ENCODE measurements at regions not wholly inside any gene's neighbourhood (a gene's known extent, or its start where the extent isn't known, plus 50 kb on each side); places are given as distances from the start of the nearest gene placed in this dataset.

DNA sequence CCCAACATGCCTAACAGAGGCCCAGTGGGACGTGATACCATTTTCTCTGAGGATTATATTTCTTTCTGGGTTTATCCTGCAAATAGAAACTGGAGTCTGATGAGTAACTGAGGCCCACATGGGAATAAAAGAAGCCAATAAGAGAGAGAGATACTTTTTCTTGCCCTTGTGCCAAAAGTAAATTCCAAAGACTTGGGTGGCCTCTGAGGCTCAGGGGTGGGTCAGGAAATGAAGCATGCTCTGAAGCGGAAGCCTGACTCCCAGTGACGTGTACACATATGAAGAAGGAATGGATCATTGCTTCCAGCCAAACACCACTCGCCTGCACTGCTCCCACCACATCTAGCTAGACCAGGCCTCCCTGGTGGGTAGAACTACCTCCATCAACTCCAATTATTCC lies 273.6 kb upstream of the NCKAP5 start:
- DNase-seq (ENCODE audit: low read depth) = peak; percentile 84
- no peak overlapping the region for H3K4me3 ChIP-seq (ENCODE audit: low read depth, low read length)
- H3K27me3 ChIP-seq (ENCODE audit: control insufficient read depth, insufficient read depth, low read length) = no peaks in the 10 kb centered on the region
- H3K36me3 ChIP-seq (ENCODE audit: control insufficient read depth, insufficient read depth, low read length) = no peaks in the 10 kb centered on the region
- no peak for TF ChIP-seq CTCF (IDR thresholded peaks at IDR 0.05; ENCODE audit: insufficient read depth, low read length, poor library complexity, severe bottlenecking)

DNA sequence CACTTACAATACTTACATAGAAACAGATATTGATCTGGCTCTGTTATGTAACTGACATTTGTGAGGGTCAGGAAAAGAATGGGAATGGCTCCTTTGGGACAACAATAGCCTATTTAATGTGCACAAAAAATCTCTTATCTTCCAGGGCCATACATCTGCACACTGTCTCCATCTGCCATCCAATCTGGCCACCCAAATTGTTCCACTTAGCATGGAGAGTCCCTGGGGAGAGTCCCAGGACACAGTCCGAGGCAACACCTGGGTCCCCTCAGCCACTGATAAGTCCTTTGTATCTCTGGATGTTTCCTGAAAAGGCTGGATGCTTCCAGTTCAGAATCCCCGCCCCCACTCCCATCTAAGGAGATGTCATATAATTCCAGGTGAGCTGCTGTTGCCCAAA lies 274.2 kb upstream of the NCKAP5 start:
- no peaks in the 10 kb centered on the region for H3K27me3 ChIP-seq (ENCODE audit: control insufficient read depth, insufficient read depth, low read length)
- H3K4me3 ChIP-seq (ENCODE audit: low read depth, low read length) = no peak overlapping the region
- DNase-seq (ENCODE audit: low read depth) = no peak
- no peaks in the 10 kb centered on the region for H3K36me3 ChIP-seq (ENCODE audit: control insufficient read depth, insufficient read depth, low read length)
- no peak for TF ChIP-seq CTCF (IDR thresholded peaks at IDR 0.05; ENCODE audit: insufficient read depth, low read length, poor library complexity, severe bottlenecking)

- H3K27me3 ChIP-seq (ENCODE audit: control insufficient read depth, insufficient read depth, low read length) = no peaks in the 10 kb centered on the region
- H3K36me3 ChIP-seq (ENCODE audit: control insufficient read depth, insufficient read depth, low read length) = no peaks in the 10 kb centered on the region
- no peak overlapping the region for H3K4me3 ChIP-seq (ENCODE audit: low read depth, low read length)
- no peak for DNase-seq (ENCODE audit: low read depth)
- TF ChIP-seq CTCF (IDR thresholded peaks at IDR 0.05; ENCODE audit: insufficient read depth, low read length, poor library complexity, severe bottlenecking) = no peak
Measured at GRCh38 chr2:133843091-133843490, 274.8 kb upstream of the NCKAP5 start.

DNA sequence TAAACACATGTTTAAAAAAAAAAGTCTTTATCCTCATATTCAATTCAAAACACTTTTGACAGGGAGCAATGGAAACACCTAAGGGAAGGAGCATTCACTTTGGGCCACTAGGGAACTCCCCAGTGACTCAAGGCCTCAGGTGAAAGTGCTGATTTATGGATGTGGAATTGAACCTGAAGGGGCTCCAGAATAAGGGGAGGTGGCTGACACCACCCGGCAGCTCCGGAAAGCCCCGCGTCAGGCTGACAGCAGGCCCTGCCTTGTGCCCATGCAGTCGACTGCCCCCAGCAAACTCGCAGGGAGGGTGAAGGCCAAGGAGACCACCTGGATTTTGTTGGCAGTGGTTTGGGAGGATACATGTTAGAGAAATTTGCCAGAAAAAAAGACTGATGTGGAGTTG lies 275.3 kb upstream of the NCKAP5 start:
- no peak for DNase-seq (ENCODE audit: low read depth)
- no peak for TF ChIP-seq CTCF (IDR thresholded peaks at IDR 0.05; ENCODE audit: insufficient read depth, low read length, poor library complexity, severe bottlenecking)
- Histone ChIP-seq H3K4me3 (ENCODE audit: low read depth, low read length) (no peak overlapping the region), H3K36me3 (ENCODE audit: control insufficient read depth, insufficient read depth, low read length) (no peaks in the 10 kb centered on the region), H3K27me3 (ENCODE audit: control insufficient read depth, insufficient read depth, low read length) (no peaks in the 10 kb centered on the region)

GRCh38 chr2:133844214-133844892 lies 276.1 kb upstream of the NCKAP5 start:
- Histone ChIP-seq H3K36me3 (ENCODE audit: control insufficient read depth, insufficient read depth, low read length) (no peaks in the 10 kb centered on the region), H3K4me3 (ENCODE audit: low read depth, low read length) (no peak overlapping the region), H3K27me3 (ENCODE audit: control insufficient read depth, insufficient read depth, low read length) (no peaks in the 10 kb centered on the region)
- TF ChIP-seq CTCF (IDR thresholded peaks at IDR 0.05; ENCODE audit: insufficient read depth, low read length, poor library complexity, severe bottlenecking) = peak; percentile 86
- peak; percentile 39 for DNase-seq (ENCODE audit: low read depth)

DNA sequence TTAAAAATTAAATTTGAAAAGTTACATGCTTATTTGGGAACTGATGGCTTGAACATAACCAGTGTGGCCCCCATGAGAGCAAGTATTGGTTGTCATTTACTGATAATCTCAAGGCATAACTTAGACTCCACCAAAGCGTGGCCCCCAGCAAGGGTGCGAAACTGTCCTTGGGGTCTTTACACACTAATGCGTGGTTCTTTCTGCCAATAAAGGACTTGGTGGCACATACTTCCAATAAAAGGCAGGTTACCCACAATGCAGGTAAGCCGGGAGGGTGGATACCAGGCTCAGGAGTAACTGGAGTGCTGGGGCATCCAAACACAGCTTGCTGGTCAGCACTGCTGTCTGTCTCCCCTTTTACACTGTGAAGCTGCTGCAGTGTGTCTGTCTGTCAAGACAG lies 278.2 kb upstream of the NCKAP5 start:
- H3K4me3 ChIP-seq (ENCODE audit: low read depth, low read length) = no peak overlapping the region
- H3K36me3 ChIP-seq (ENCODE audit: control insufficient read depth, insufficient read depth, low read length) = no peaks in the 10 kb centered on the region
- no peaks in the 10 kb centered on the region for H3K27me3 ChIP-seq (ENCODE audit: control insufficient read depth, insufficient read depth, low read length)
- no peak for TF ChIP-seq CTCF (IDR thresholded peaks at IDR 0.05; ENCODE audit: insufficient read depth, low read length, poor library complexity, severe bottlenecking)
- DNase-seq (ENCODE audit: low read depth) = no peak

All from kidney epithelial cell (primary cell).